ENCODE measurements at regions not wholly inside any gene's neighbourhood (a gene's known extent, or its start where the extent isn't known, plus 50 kb on each side); places are given as distances from the start of the nearest gene placed in this dataset.

GRCh38 chr2:550860-551567, 126.2 kb downstream of the TMEM18 start:
- DNase-seq (ENCODE audit: low read depth): no peak
- H3K4me3 ChIP-seq (ENCODE audit: low read depth, low read length): no peak overlapping the region
- no peak for TF ChIP-seq CTCF (conservative IDR thresholded peaks at IDR 0.05; ENCODE audit: low read depth, low read length)

GRCh38 chr2:545711-546650, 131.2 kb downstream of the TMEM18 start:
- TF ChIP-seq CTCF (conservative IDR thresholded peaks at IDR 0.05; ENCODE audit: low read depth, low read length): no peak
- no peak overlapping the region for H3K4me3 ChIP-seq (ENCODE audit: low read depth, low read length)
- DNase-seq (ENCODE audit: low read depth): no peak

- no peak for TF ChIP-seq CTCF (conservative IDR thresholded peaks at IDR 0.05; ENCODE audit: low read depth, low read length)
- H3K4me3 ChIP-seq (ENCODE audit: low read depth, low read length): no peak overlapping the region
- no peak for DNase-seq (ENCODE audit: low read depth)
These were observed 132.0 kb downstream of the TMEM18 start for GRCh38 chr2:545228-545627.

GRCh38 chr2:538646-539045, 138.6 kb downstream of the TMEM18 start:
- no peak for TF ChIP-seq CTCF (conservative IDR thresholded peaks at IDR 0.05; ENCODE audit: low read depth, low read length)
- no peak for DNase-seq (ENCODE audit: low read depth)
- H3K4me3 ChIP-seq (ENCODE audit: low read depth, low read length): no peak overlapping the region

GRCh38 chr2:535222-535621, 142.0 kb downstream of the TMEM18 start:
- DNase-seq (ENCODE audit: low read depth): peak; percentile 51
- H3K4me3 ChIP-seq (ENCODE audit: low read depth, low read length): no peak overlapping the region
- TF ChIP-seq CTCF (conservative IDR thresholded peaks at IDR 0.05; ENCODE audit: low read depth, low read length): peak; percentile 49

GRCh38 chr2:529852-530251, 147.4 kb downstream of the TMEM18 start:
- H3K4me3 ChIP-seq (ENCODE audit: low read depth, low read length): no peak overlapping the region
- TF ChIP-seq CTCF (conservative IDR thresholded peaks at IDR 0.05; ENCODE audit: low read depth, low read length): no peak
- DNase-seq (ENCODE audit: low read depth): no peak

All from choroid plexus epithelial cell (primary cell).